ENCODE measurements at regions not wholly inside any gene's neighbourhood (a gene's known extent, or its start where the extent isn't known, plus 50 kb on each side); places are given as distances from the start of the nearest gene placed in this dataset.

DNA sequence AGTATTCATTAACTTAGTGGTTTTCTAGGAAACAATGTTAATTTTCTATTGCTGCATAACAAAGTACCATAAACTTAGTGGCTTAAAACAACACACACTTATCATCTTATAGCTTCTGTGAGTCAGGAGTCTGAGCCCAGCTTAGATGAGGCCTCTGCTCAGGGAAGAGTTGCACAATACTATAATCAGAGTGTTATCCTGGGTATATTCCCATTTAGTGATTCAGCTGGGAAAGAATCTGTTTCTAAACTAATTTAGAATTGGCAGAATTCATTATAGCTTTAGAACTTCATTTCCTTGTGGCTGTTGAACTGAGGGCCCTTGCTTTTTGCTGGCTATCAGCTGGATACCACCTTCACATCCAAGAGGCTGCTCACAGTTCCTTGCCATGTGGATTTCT, 515.5 kb downstream of the BRINP3 start:
- no peak overlapping the region for H3K4me3 ChIP-seq (replicated peaks; ENCODE audit: low read depth, low read length)
- peak; percentile 83 for DNase-seq (ENCODE audit: low read depth)
- no peak for TF ChIP-seq CTCF (IDR thresholded peaks at IDR 0.05; ENCODE audit: low read length, missing control alignments)

DNA sequence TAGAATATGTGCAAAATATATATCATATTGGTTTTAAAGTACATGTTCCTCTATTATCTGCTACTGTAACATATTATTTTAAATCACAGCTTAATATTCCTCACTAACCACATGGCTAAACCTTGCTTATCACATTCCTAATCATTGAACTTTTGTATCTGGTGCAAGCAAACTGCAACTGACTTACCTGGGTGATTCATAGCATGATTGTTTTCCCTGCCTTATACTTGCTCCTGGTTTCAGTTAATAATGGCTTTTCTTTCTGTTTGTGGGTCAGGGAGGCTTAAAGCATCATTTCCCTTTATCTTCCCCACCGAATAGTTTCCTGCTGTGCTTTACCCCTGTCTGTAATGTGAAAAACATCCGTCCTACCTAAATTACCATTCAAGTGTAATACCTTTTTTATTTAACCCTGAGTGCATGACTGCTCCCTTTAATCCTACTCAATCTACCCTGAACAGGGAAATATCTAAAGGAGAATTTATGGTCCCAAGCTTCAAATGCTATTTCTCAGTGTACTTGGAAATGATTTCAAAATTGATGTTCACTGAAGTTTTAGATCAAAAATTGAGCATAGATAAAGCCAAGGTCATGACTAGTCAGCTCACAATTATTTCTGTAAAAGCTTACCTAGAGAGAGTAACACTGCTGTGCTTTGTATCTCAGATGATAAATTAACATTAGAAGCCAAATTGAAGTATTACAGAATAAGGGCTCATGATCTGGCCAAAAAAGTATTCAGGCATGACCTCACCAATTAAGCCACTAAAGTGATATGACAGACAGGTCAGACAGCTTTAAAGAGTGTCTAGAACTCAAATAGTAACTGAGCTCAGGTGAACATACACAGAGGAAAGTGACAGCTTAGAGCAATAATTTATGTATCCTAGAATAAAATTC, 507.1 kb downstream of the BRINP3 start:
- H3K4me3 ChIP-seq (replicated peaks; ENCODE audit: low read depth, low read length): no peak overlapping the region
- DNase-seq (ENCODE audit: low read depth): no peak
- TF ChIP-seq CTCF (IDR thresholded peaks at IDR 0.05; ENCODE audit: low read length, missing control alignments): no peak

GRCh38 chr1:189971656-189972055, 506.0 kb downstream of the BRINP3 start:
- no peak for TF ChIP-seq CTCF (IDR thresholded peaks at IDR 0.05; ENCODE audit: low read length, missing control alignments)
- no peak for DNase-seq (ENCODE audit: low read depth)
- H3K4me3 ChIP-seq (replicated peaks; ENCODE audit: low read depth, low read length): no peak overlapping the region

DNA sequence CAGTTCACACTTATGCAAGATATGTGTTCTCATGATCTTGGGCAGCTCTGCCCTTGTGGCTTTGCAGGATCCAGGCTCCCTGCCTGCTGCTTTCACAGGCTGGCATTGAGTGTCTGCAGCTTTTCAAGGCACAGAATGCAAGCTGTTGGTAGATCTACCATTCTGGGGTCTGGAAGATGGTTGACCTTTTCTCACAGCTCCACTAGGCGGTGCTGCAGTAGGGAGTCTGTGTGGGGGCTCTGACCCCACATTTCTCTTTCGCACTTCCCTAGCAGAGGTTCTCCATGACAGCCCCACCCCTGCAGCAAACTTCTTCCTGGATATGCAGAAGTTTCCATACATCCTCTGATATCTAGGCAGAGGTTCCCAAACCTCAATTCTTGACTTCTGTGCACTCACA, 500.5 kb downstream of the BRINP3 start:
- H3K4me3 ChIP-seq (replicated peaks; ENCODE audit: low read depth, low read length): no peak overlapping the region
- TF ChIP-seq CTCF (IDR thresholded peaks at IDR 0.05; ENCODE audit: low read length, missing control alignments): no peak
- no peak for DNase-seq (ENCODE audit: low read depth)

DNA sequence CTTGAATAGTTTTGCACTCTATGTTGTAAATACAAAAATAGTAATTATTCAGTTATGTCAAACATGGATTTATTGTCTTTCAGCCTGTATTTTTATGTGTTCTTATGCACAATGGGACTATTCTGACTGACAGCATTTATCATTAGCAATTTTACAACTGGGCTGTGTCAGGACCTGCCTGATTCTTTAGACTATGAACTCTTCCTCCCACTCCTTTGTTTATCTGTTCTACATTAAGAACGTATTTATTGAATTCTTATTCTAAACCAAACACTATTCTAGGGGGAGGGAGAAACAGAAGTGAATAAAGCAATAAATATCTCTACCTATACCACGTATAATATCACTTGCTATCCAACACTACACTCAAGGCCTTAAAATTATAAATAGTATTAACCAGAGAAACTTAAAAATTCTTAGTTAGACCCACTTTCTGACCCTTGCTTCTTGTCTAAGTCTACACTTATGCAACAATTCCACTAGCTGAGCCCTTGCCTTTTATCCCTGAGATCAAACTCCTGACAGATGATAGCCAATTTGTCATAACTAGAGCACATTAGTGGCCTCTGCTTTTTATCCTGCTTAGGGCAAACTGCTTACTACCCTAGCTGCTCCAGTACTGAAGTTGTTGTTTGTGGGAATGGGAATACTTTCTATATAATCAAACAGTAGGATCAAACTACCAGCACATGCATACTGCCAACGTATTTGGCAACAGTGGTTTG, 494.3 kb downstream of the BRINP3 start:
- DNase-seq (ENCODE audit: low read depth): no peak
- no peak overlapping the region for H3K4me3 ChIP-seq (replicated peaks; ENCODE audit: low read depth, low read length)
- TF ChIP-seq CTCF (IDR thresholded peaks at IDR 0.05; ENCODE audit: low read length, missing control alignments): no peak

- no peak for DNase-seq (ENCODE audit: low read depth)
- TF ChIP-seq CTCF (IDR thresholded peaks at IDR 0.05; ENCODE audit: low read length, missing control alignments): no peak
Measured at GRCh38 chr1:189986516-189986915, 491.1 kb downstream of the BRINP3 start.

More at GRCh38 chr1:189986516-189986915, 491.1 kb downstream of the BRINP3 start:
- H3K4me3 ChIP-seq (replicated peaks; ENCODE audit: low read depth, low read length): no peak overlapping the region
